Mesenchymal stem cell (in vitro differentiated cells and primary cell): ENCODE measurements at regions not wholly inside any gene's neighbourhood (a gene's known extent, or its start where the extent isn't known, plus 50 kb on each side); places are given as distances from the start of the nearest gene placed in this dataset.

Source experiments
- DNase-seq: peaks from one replicate; pipeline ENCODE4 v3.0.0-alpha.2; 2013
- H2AFZ ChIP-seq: one replicate; pipeline ENCODE4 v1.6.1; 2013; ENCODE audit warnings: low read depth, mild to moderate bottlenecking, control low read depth, inconsistent platforms, low read length, moderate library complexity
- H2AK5ac ChIP-seq: 2 replicates; pipeline ENCODE4 v1.6.1; 2013; ENCODE audit warnings: low read length, moderate library complexity, mild to moderate bottlenecking, inconsistent platforms; ENCODE audit not compliant: severe bottlenecking
- H2BK120ac ChIP-seq: one replicate; pipeline ENCODE4 v1.6.1; 2013; ENCODE audit warnings: low read depth, mild to moderate bottlenecking, inconsistent platforms, low read length, moderate library complexity
- H2BK12ac ChIP-seq, 2 experiments: one replicate each; pipeline ENCODE4 v1.6.1; 2013; ENCODE audit warnings: inconsistent platforms in 2 of 2, low read length in 2 of 2, mild to moderate bottlenecking in 2 of 2, moderate library complexity in 2 of 2, control low read depth in 1 of 2
- H2BK15ac ChIP-seq: one replicate; pipeline ENCODE4 v1.6.1; 2013; ENCODE audit warnings: mild to moderate bottlenecking, low read depth, inconsistent platforms; ENCODE audit not compliant: poor library complexity, severe bottlenecking
- H2BK5ac ChIP-seq: 2 replicates; pipeline ENCODE4 v1.6.1; 2013; ENCODE audit warnings: low read depth, mild to moderate bottlenecking, low read length, control low read depth, inconsistent platforms; ENCODE audit not compliant: poor library complexity, severe bottlenecking
- H3K14ac ChIP-seq, 2 experiments: one replicate each; pipeline ENCODE4 v1.6.1; 2013; ENCODE audit warnings: inconsistent platforms in 2 of 2, low read length in 2 of 2, control low read depth in 1 of 2, mild to moderate bottlenecking in 1 of 2, moderate library complexity in 1 of 2
- H3K18ac ChIP-seq, 2 experiments: one replicate each; pipeline ENCODE4 v1.6.1; 2013; ENCODE audit warnings: inconsistent platforms in 2 of 2, low read length in 2 of 2, control low read depth in 1 of 2, low read depth in 1 of 2, mild to moderate bottlenecking in 1 of 2
- H3K23ac ChIP-seq, 2 experiments: one replicate each; pipeline ENCODE4 v1.6.1; 2013; ENCODE audit warnings: inconsistent platforms in 2 of 2, low read length in 2 of 2, mild to moderate bottlenecking in 2 of 2, moderate library complexity in 2 of 2, control low read depth in 1 of 2
- H3K27ac ChIP-seq: 2 replicates; pipeline ENCODE4 v1.5.1; 2013; ENCODE audit warnings: mild to moderate bottlenecking, moderate library complexity, low read length, control low read depth, inconsistent platforms; ENCODE audit not compliant: poor library complexity, severe bottlenecking
- H3K27me3 ChIP-seq, 2 experiments: 2 replicates each; pipeline versions ENCODE4 v1.6.1 to v1.7.0; 2013; ENCODE audit warnings: low read length in 2 of 2, mild to moderate bottlenecking in 2 of 2, moderate library complexity in 2 of 2, control low read depth in 1 of 2, inconsistent platforms in 1 of 2; ENCODE audit not compliant: control insufficient read depth in 1 of 2, insufficient read depth in 1 of 2
- H3K36me3 ChIP-seq, 2 experiments: 2 replicates each; pipeline versions ENCODE4 v1.6.1 to v1.7.0; 2013; ENCODE audit warnings: low read length in 2 of 2, control low read depth in 1 of 2, inconsistent platforms in 1 of 2, low read depth in 1 of 2, mild to moderate bottlenecking in 1 of 2; ENCODE audit not compliant: insufficient read depth in 2 of 2, control insufficient read depth in 1 of 2
- H3K4ac ChIP-seq, 2 experiments: one replicate each; pipeline ENCODE4 v1.6.1; 2013; ENCODE audit warnings: inconsistent platforms in 2 of 2, low read length in 2 of 2, mild to moderate bottlenecking in 2 of 2, moderate library complexity in 2 of 2, control low read depth in 1 of 2, low read depth in 1 of 2
- H3K4me1 ChIP-seq: 2 replicates; pipeline ENCODE4 v1.6.1; 2013; ENCODE audit warnings: low read depth, low read length, control low read depth; ENCODE audit not compliant: control insufficient read depth, insufficient read depth
- H3K4me2 ChIP-seq: 2 replicates; pipeline ENCODE4 v1.6.1; 2013; ENCODE audit warnings: low read length, mild to moderate bottlenecking, inconsistent platforms; ENCODE audit not compliant: poor library complexity, severe bottlenecking
- H3K4me3 ChIP-seq, 2 experiments: 2 replicates each; pipeline versions ENCODE4 v1.5.1 to v1.7.0; 2013; ENCODE audit warnings: low read length in 2 of 2, mild to moderate bottlenecking in 2 of 2, control low read depth in 1 of 2, low read depth in 1 of 2; ENCODE audit not compliant: insufficient read depth in 1 of 2
- H3K79me1 ChIP-seq: replicated peaks from 2 replicates; pipeline ENCODE4 v1.6.1; 2013; ENCODE audit warnings: mild to moderate bottlenecking, control low read depth, low read length, inconsistent platforms; ENCODE audit not compliant: poor library complexity, severe bottlenecking
- H3K9ac ChIP-seq: 2 replicates; pipeline ENCODE4 v1.7.0; 2013; ENCODE audit warnings: mild to moderate bottlenecking, low read length, moderate library complexity
- H3K9me3 ChIP-seq: 2 replicates; pipeline ENCODE4 v1.7.0; 2013; ENCODE audit warnings: mild to moderate bottlenecking, low read length; ENCODE audit not compliant: control insufficient read depth
- H4K8ac ChIP-seq: one replicate; pipeline ENCODE4 v1.6.1; 2013; ENCODE audit warnings: inconsistent platforms, mild to moderate bottlenecking, low read length, moderate library complexity
- H4K91ac ChIP-seq: one replicate; pipeline ENCODE4 v1.6.1; 2013; ENCODE audit warnings: mild to moderate bottlenecking, low read length, inconsistent platforms
- WGBS: methylation state at CpG from one replicate; pipeline ENCODE4 v1.1.7; 2013; ENCODE audit warnings: mixed read lengths; 5-methylcytosine and 5-hydroxymethylcytosine counted together

DNA sequence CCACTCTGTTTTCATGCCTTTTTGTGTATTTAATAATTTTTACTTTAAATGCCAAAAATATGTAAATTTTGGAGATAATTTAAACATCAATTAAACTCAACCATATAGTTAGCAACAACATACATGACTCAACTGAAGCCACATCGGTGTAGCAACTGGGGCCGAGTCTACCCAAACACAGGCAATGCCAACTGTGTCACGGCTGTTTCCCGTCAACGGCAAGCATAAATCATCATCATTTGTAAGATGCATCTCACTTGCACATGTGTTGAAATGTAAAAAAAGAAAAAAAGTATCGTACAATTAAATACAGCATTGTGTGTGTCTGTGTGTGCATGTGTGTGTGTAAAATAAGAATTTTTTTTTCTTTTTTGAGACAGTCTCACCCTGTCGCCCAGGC is 160.1 kb upstream of the TAS2R1 start:
- H3K9me3 ChIP-seq: no peaks in the 10 kb centered on the region
- 94% methylated on average over 7 of the region's 7 CpGs for WGBS
- H2AK5ac ChIP-seq: no peak overlapping the region
- H4K8ac ChIP-seq: no peak overlapping the region
- no peak overlapping the region for H3K4me2 ChIP-seq
- no peaks in the 10 kb centered on the region for H3K4me1 ChIP-seq
- H3K27ac ChIP-seq: no peak overlapping the region
- no peak overlapping the region for H2BK12ac ChIP-seq
- H3K18ac ChIP-seq: peak overlapping the region in 1 of 2 experiments; percentile 37
- H3K23ac ChIP-seq: no peak overlapping the region
- H3K9ac ChIP-seq: no peak overlapping the region
- no peak overlapping the region for H2BK15ac ChIP-seq
- no peak overlapping the region for H2BK120ac ChIP-seq
- no peak overlapping the region for H4K91ac ChIP-seq
- H3K79me1 ChIP-seq: no peaks in the 10 kb centered on the region
- no peak overlapping the region for H3K4me3 ChIP-seq
- H3K36me3 ChIP-seq: no peaks in the 10 kb centered on the region
- no peak overlapping the region for H3K4ac ChIP-seq
- DNase-seq: no peak
- H3K27me3 ChIP-seq: peaks cover 5 to 11% of the 10 kb centered on the region in 2 experiments
- H2AFZ ChIP-seq: no peak overlapping the region
- no peak overlapping the region for H2BK5ac ChIP-seq
- no peak overlapping the region for H3K14ac ChIP-seq

DNA sequence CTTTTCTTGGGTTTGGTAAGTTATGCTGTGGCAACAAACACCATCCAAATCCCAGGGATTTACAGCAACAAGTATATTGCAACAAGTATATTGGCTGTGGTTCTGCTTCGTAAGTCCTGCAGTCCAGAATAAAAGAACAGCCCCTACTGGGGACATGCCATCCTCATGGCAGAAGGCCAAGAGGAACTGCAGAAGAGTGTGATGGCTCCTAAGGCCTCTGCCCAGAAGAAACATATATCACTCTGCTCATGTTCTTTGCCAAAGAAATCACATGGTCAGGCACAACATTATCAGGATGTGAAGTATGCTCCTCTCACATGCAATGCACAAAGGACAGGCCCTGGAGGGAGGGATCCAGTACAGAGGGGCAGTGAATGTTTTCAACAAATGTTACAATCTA is 159.6 kb upstream of the TAS2R1 start:
- Histone ChIP-seq H2AFZ (peak overlapping the region; percentile 29), H3K9me3 (no peaks in the 10 kb centered on the region), H2BK5ac (no peak overlapping the region), H2AK5ac (no peak overlapping the region), H2BK12ac (no peak overlapping the region), H3K79me1 (no peaks in the 10 kb centered on the region), H3K27me3 (peaks cover 5 to 11% of the 10 kb centered on the region in 2 experiments), H3K18ac (peak overlapping the region in 1 of 2 experiments; percentile 38), H4K91ac (no peak overlapping the region), H3K4me1 (no peaks in the 10 kb centered on the region), H2BK15ac (no peak overlapping the region), H3K4me2 (no peak overlapping the region), H4K8ac (no peak overlapping the region), H2BK120ac (no peak overlapping the region), H3K9ac (no peak overlapping the region), H3K23ac (no peak overlapping the region), H3K14ac (no peak overlapping the region), H3K36me3 (no peaks in the 10 kb centered on the region), H3K27ac (no peak overlapping the region), H3K4me3 (no peak overlapping the region), H3K4ac (no peak overlapping the region)
- DNase-seq: no peak
- WGBS: 68% methylated on average over 1 of the region's 1 CpG

DNA sequence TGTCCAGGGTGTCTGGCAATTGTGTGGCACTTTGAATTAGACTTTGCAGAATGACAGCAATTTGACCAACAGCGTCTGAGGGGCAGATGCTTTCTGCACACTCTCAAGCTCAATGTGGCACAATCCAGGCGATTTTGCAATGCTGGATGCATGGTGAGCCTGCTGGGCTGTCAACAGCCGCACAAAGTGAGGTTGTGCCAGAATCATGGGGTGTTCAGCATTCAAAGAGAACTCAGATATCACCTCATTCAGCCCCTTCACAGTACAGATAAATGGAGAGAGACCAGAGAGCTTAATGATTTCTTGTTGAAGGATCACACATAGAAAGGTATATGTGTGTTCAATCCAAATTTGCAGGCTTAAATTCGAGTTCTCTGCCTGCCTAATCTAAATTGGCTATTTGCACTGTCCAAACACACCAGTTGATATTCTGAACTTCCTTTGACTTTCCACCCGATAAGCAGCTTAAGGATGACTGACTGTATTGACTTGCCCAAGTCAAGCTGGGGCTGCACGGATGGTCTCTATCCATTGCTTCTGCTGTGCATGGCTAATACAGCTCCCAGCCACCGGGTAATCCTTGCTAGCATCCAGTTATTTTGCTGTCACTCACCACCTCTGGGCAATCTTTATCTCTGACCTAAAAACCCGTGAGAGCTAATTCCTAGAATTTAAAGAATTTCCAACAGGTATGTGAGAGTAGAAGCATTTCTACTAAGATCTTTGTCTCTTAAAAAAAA is 157.9 kb upstream of the TAS2R1 start:
- peak overlapping the region; percentile 30 for H4K8ac ChIP-seq
- H2AK5ac ChIP-seq: no peak overlapping the region
- H3K23ac ChIP-seq: peak overlapping the region in 1 of 2 experiments; percentile 27
- H3K27me3 ChIP-seq: peaks cover 5 to 11% of the 10 kb centered on the region in 2 experiments
- no peak overlapping the region for H3K4ac ChIP-seq
- no peak overlapping the region for H2BK12ac ChIP-seq
- no peak overlapping the region for H2BK120ac ChIP-seq
- H3K18ac ChIP-seq: peak overlapping the region in 1 of 2 experiments; percentile 22
- H3K9ac ChIP-seq: no peak overlapping the region
- DNase-seq: no peak
- H3K4me3 ChIP-seq: no peak overlapping the region
- no peak overlapping the region for H2BK5ac ChIP-seq
- H3K36me3 ChIP-seq: no peaks in the 10 kb centered on the region
- H3K79me1 ChIP-seq: no peaks in the 10 kb centered on the region
- H2AFZ ChIP-seq: no peak overlapping the region
- no peak overlapping the region for H3K27ac ChIP-seq
- H3K4me2 ChIP-seq: no peak overlapping the region
- H2BK15ac ChIP-seq: no peak overlapping the region
- 74% methylated on average over 5 of the region's 8 CpGs for WGBS
- no peaks in the 10 kb centered on the region for H3K9me3 ChIP-seq
- H4K91ac ChIP-seq: peak overlapping the region; percentile 65
- H3K14ac ChIP-seq: no peak overlapping the region
- H3K4me1 ChIP-seq: no peaks in the 10 kb centered on the region

DNA sequence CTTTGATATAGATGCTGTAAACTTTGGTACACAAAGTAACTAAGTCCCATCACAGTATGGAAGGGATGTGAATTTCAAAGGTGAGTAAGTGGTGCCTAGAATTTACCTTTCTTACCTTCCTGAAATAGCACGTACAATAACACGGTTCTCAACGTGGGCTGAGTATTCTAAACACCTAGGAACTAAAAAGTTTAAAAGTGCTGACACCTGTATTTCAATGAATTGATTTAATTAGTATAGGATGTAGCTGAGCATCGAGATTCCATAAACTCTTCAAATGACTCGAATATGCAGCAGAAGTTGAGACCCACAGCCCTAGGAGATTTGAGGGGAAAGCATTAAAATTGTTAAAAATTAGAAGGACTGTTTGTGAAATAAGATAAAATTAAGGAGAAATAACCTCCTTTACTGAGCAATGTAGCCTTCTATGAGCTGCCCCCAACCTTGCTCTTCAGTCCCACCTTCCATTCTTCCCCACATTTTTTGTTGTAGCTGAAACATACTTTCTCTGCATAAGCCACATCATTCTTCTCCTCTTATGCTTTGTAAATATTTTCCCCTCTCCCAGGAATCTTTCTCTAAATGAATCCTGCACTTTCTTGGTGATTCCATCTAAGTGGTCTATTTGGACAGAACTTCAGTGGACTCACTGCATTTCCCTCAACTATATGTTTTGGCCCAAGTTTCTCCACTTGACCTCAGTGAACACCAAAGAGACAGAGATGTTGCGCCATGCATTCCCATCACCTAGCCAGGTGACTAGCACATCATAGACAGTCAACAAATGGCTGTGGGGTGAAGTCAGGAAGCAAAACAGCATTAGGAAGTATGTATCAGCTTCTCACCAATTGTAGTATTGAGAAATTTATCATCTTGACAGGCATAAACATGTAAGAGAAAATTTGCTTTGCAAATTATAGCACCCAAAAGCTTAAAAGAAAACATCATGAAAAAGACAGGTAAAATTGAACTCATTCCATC is 156.5 kb upstream of the TAS2R1 start:
- Histone ChIP-seq H4K8ac (no peak overlapping the region), H2BK120ac (no peak overlapping the region), H2AFZ (no peak overlapping the region), H3K23ac (no peak overlapping the region), H4K91ac (no peak overlapping the region), H3K27ac (no peak overlapping the region), H3K9me3 (no peaks in the 10 kb centered on the region), H2AK5ac (no peak overlapping the region), H3K4ac (no peak overlapping the region), H2BK12ac (peak overlapping the region in 1 of 2 experiments; percentile 59), H3K9ac (no peak overlapping the region), H3K27me3 (peaks cover 5 to 11% of the 10 kb centered on the region in 2 experiments), H3K36me3 (no peaks in the 10 kb centered on the region), H3K18ac (no peak overlapping the region), H2BK5ac (no peak overlapping the region), H2BK15ac (no peak overlapping the region), H3K79me1 (no peaks in the 10 kb centered on the region), H3K14ac (no peak overlapping the region), H3K4me2 (no peak overlapping the region), H3K4me3 (no peak overlapping the region), H3K4me1 (no peaks in the 10 kb centered on the region)
- 90% methylated on average over 6 of the region's 6 CpGs for WGBS
- DNase-seq: no peak
